OCI-LY7 (cell line): ENCODE measurements at regions not wholly inside any gene's neighbourhood (a gene's known extent, or its start where the extent isn't known, plus 50 kb on each side); places are given as distances from the start of the nearest gene placed in this dataset.

Experiments used
- BruUV-seq: library from RNA; stranded (reverse); fragments of 400-500 nt; replicated peaks from 2 replicates; lab custom pipeline; 2021; lab: Mats Ljungman, UMichigan
- CTCF ChIA-PET: fragments of 300-600 bp; sonication (Branson Sonifier 250); formaldehyde crosslinking; loops from one replicate; lab custom pipeline; 2022; ENCODE audit warnings: antibody characterized with exemption; ENCODE audit not compliant: unreplicated experiment; lab: Charles Lee
- POLR2A ChIA-PET: fragments of 300-600 bp; sonication (Branson Sonifier 250); formaldehyde crosslinking; loops from one replicate; lab custom pipeline; 2022; ENCODE audit warnings: antibody characterized with exemption; lab: Charles Lee
- DNase-seq: peaks from one replicate; pipeline ENCODE4 v3.0.0-alpha.2; 2015; ENCODE audit warnings: low spot score
- H2AFZ ChIP-seq: fragments of 200-600 bp; sonication (generic), shearing (Covaris generic); 2 replicates; pipeline ENCODE4 v1.6.1; 2014; ENCODE audit warnings: mild to moderate bottlenecking, antibody characterized with exemption, low read length, moderate library complexity
- H3K27ac ChIP-seq: fragments of 200-600 bp; sonication (generic); 2 replicates; pipeline ENCODE4 v1.5.1; 2014; ENCODE audit warnings: mixed run types, low read depth, mild to moderate bottlenecking, moderate library complexity, low read length, inconsistent platforms; ENCODE audit not compliant: poor library complexity, severe bottlenecking
- H3K36me3 ChIP-seq: fragments of 200-600 bp; sonication (generic); 2 replicates; pipeline ENCODE4 v1.6.1; 2014; ENCODE audit warnings: mild to moderate bottlenecking, antibody characterized with exemption, low read length, moderate library complexity, mixed read lengths; ENCODE audit not compliant: insufficient read depth
- H3K4me1 ChIP-seq: fragments of 200-600 bp; sonication (generic); 2 replicates; pipeline ENCODE4 v1.5.1; 2014; ENCODE audit warnings: mild to moderate bottlenecking, low read length; ENCODE audit not compliant: insufficient read depth, poor library complexity, severe bottlenecking
- H3K4me2 ChIP-seq: fragments of 200-600 bp; sonication (generic); 2 replicates; pipeline ENCODE4 v1.6.1; 2014; ENCODE audit warnings: mild to moderate bottlenecking, low read length
- H3K4me3 ChIP-seq: fragments of 200-600 bp; sonication (generic); 2 replicates; pipeline ENCODE4 v1.5.1; 2014; ENCODE audit warnings: mild to moderate bottlenecking, low read depth, low read length; ENCODE audit not compliant: poor library complexity, severe bottlenecking
- H3K79me2 ChIP-seq: fragments of 200-600 bp; sonication (generic); 2 replicates; pipeline ENCODE4 v1.6.1; 2016; ENCODE audit warnings: low read depth, mild to moderate bottlenecking, low read length, moderate library complexity, mixed read lengths; ENCODE audit not compliant: insufficient read depth
- H3K9me2 ChIP-seq: fragments of 200-600 bp; sonication (generic); 2 replicates; pipeline ENCODE4 v1.6.1; 2016; ENCODE audit warnings: mild to moderate bottlenecking, low read length, mixed read lengths; ENCODE audit not compliant: insufficient read depth
- H3K9me3 ChIP-seq: fragments of 200-600 bp; sonication (generic); 2 replicates; pipeline ENCODE4 v1.6.1; 2014; ENCODE audit warnings: mild to moderate bottlenecking, mixed run types, low read length, mixed read lengths
- H4K20me1 ChIP-seq: fragments of 200-600 bp; sonication (generic); 2 replicates; pipeline ENCODE4 v1.6.1; 2014; ENCODE audit warnings: mild to moderate bottlenecking, antibody characterized with exemption, low read length, moderate library complexity, mixed read lengths; ENCODE audit not compliant: insufficient read depth
- EZH2phosphoT487 ChIP-seq: fragments of 200-600 bp; sonication (generic); IDR thresholded peaks from 2 replicates; pipeline ENCODE4 v1.6.1; 2018; ENCODE audit warnings: low read depth, borderline replicate concordance, mild to moderate bottlenecking, mixed run types, antibody characterized with exemption, low read length, moderate library complexity, mixed read lengths
- intact Hi-C: fragments of 100-400 bp; cut with micrococcal nuclease; formaldehyde crosslinking; loops from one replicate; pipeline ENCODE4 v1.10.0; 2022; ENCODE audit not compliant: unreplicated experiment
- TF ChIP-seq, protein P1 (sequence below): fragments of 200-600 bp; sonication (generic); conservative IDR thresholded peaks from 2 replicates; pipeline ENCODE4 v1.5.1; 2014; ENCODE audit warnings: mild to moderate bottlenecking, antibody characterized with exemption, low read length, moderate library complexity, mixed read lengths

DNA sequence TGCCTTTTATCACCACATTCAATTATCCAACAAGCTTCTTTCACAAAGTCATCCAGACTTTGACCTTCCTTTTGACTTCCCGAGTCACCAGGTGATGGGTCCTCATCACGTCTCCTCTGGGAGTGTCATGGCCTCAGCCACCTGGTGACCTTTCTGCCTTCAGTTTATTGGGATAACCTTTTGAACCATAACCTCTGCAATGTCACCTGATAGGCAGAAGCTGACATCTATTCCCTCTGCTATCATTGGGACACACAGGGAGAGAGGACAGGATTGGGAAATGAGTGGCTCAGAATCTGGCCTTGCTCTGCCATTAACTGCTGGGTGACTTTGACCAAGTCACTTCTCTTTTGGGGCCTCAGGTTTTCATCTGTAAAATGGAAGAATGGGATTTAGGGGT, 388.7 kb downstream of the NUAK1 start:
- BruUV-seq = no TSS peak
- DNase-seq = no peak
- TF ChIP-seq EZH2phosphoT487 = no peak
- TF ChIP-seq, protein P1, sequence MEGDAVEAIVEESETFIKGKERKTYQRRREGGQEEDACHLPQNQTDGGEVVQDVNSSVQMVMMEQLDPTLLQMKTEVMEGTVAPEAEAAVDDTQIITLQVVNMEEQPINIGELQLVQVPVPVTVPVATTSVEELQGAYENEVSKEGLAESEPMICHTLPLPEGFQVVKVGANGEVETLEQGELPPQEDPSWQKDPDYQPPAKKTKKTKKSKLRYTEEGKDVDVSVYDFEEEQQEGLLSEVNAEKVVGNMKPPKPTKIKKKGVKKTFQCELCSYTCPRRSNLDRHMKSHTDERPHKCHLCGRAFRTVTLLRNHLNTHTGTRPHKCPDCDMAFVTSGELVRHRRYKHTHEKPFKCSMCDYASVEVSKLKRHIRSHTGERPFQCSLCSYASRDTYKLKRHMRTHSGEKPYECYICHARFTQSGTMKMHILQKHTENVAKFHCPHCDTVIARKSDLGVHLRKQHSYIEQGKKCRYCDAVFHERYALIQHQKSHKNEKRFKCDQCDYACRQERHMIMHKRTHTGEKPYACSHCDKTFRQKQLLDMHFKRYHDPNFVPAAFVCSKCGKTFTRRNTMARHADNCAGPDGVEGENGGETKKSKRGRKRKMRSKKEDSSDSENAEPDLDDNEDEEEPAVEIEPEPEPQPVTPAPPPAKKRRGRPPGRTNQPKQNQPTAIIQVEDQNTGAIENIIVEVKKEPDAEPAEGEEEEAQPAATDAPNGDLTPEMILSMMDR = no peak

DNA sequence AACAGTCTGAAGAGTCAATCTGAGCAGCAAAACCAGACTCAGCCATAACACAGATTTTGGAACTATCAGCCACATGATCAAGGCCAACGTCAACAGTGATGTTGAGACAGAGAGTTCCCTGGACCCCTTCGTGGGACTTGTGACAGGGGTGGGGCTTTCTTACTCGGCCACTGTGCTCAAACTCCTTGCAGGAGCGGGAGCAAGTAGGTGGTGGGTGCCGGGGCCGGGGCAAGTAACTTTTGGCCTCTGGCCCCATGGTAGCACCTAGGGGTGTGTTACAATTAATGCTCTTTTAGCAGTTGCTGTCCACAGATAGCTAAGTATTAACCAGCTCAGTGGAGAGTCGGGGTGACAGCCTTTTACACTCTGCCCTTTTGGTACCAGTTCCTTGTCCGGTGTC, 384.4 kb downstream of the NUAK1 start:
- BruUV-seq = no TSS peak
- Histone ChIP-seq H3K36me3 (no peaks in the 10 kb centered on the region), H3K4me1 (no peaks in the 10 kb centered on the region), H3K9me2 (no peaks in the 10 kb centered on the region), H3K4me2 (no peak overlapping the region), H3K4me3 (no peak overlapping the region), H2AFZ (no peak overlapping the region), H3K79me2 (no peaks in the 10 kb centered on the region), H4K20me1 (no peaks in the 10 kb centered on the region), H3K9me3 (no peaks in the 10 kb centered on the region), H3K27ac (no peak overlapping the region)
- POLR2A ChIA-PET = interaction anchor here (1.0 kb wide), 1 partner anchor 11 kb away, joined by 3 read pairs; no protein-coding TSS in a partner anchor
- no peak for DNase-seq
- intact Hi-C loops = no loop called here
- TF ChIP-seq, protein P1 = no peak
- no peak for TF ChIP-seq EZH2phosphoT487
- CTCF ChIA-PET = no interaction called here

More for the DNA sequence above, 388.7 kb downstream of the NUAK1 start:
- no peaks in the 10 kb centered on the region for H3K9me2 ChIP-seq
- ChIA-PET CTCF (no interaction called here), POLR2A (no interaction called here)
- H3K4me2 ChIP-seq = no peak overlapping the region
- H3K79me2 ChIP-seq = no peaks in the 10 kb centered on the region
- no peaks in the 10 kb centered on the region for H4K20me1 ChIP-seq
- H3K4me3 ChIP-seq = no peak overlapping the region
- no peaks in the 10 kb centered on the region for H3K36me3 ChIP-seq
- H3K9me3 ChIP-seq = no peaks in the 10 kb centered on the region
- intact Hi-C loops = no loop called here
- no peak overlapping the region for H2AFZ ChIP-seq
- no peaks in the 10 kb centered on the region for H3K4me1 ChIP-seq
- no peak overlapping the region for H3K27ac ChIP-seq

DNA sequence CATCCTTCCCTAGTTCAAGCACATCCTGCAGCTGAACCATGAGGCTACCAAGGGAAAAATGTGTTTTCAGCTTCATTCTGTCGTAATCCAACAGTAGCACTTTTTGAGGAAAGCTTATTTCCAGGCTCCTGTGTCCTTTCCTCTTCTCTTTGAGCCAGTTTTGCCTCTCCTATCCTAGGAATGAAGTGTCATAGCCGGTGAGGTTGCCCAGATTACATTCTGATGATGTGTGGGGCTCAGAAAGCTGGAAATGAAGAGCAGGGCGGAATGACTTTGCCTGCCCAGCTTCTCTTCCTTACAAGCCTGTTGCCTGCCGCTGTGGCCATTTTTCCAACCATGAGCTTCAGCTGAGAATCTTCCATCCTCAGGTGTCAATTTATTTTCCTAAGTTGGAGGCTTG, 381.8 kb downstream of the NUAK1 start:
- no peak for DNase-seq
- Histone ChIP-seq H3K36me3 (no peaks in the 10 kb centered on the region), H3K4me1 (no peaks in the 10 kb centered on the region), H2AFZ (no peak overlapping the region), H3K4me3 (no peak overlapping the region), H3K9me3 (no peaks in the 10 kb centered on the region), H3K27ac (no peak overlapping the region), H3K4me2 (no peak overlapping the region), H3K9me2 (no peaks in the 10 kb centered on the region), H3K79me2 (no peaks in the 10 kb centered on the region), H4K20me1 (no peaks in the 10 kb centered on the region)
- intact Hi-C loops = no loop called here
- CTCF ChIA-PET = no interaction called here
- POLR2A ChIA-PET = interaction anchor here (1.4 kb wide), 1 partner anchor 8 kb away, joined by 6 read pairs; no protein-coding TSS in a partner anchor
- TF ChIP-seq, protein P1 = no peak
- no peak for TF ChIP-seq EZH2phosphoT487
- BruUV-seq = no TSS peak
